Activated CD4-positive, alpha-beta memory T cell treated with anti-CD3 and anti-CD28 coated beads, Interleukin-2, amount 10 ng/mL, durations not matched to agents 7 days and 5 days (primary cell): ENCODE measurements at regions not wholly inside any gene's neighbourhood (a gene's known extent, or its start where the extent isn't known, plus 50 kb on each side); places are given as distances from the start of the nearest gene placed in this dataset.

Source experiments
- CTCF ChIA-PET: fragments of 350-600 bp; sonication (Branson Sonifier 250); formaldehyde crosslinking; loops from one replicate; lab custom pipeline; 2021; ENCODE audit warnings: antibody characterized with exemption, inconsistent platforms; lab: Charles Lee
- POLR2A ChIA-PET: fragments of 350-600 bp; sonication (Branson Sonifier 250); formaldehyde crosslinking; loops from one replicate; lab custom pipeline; 2021; ENCODE audit warnings: antibody characterized with exemption; lab: Charles Lee
- DNase-seq: peaks from one replicate; pipeline ENCODE4 v3.0.0-alpha.2; 2020
- H3K27ac Mint-ChIP-seq: one replicate; pipeline ENCODE4 v1.8.0; 2021; ENCODE audit warnings: mild to moderate bottlenecking, mixed read lengths
- H3K27me3 Mint-ChIP-seq: one replicate; pipeline ENCODE4 v1.8.0; 2021; ENCODE audit warnings: mixed read lengths
- H3K36me3 Mint-ChIP-seq: one replicate; pipeline ENCODE4 v1.8.0; 2021; ENCODE audit warnings: low read depth, mixed read lengths
- H3K4me1 Mint-ChIP-seq: one replicate; pipeline ENCODE4 v1.8.0; 2021; ENCODE audit warnings: mixed read lengths
- H3K4me3 Mint-ChIP-seq: one replicate; pipeline ENCODE4 v1.8.0; 2021; ENCODE audit warnings: mild to moderate bottlenecking, mixed read lengths
- H3K9me3 Mint-ChIP-seq: one replicate; pipeline ENCODE4 v1.8.0; 2021; ENCODE audit warnings: mixed read lengths

DNA sequence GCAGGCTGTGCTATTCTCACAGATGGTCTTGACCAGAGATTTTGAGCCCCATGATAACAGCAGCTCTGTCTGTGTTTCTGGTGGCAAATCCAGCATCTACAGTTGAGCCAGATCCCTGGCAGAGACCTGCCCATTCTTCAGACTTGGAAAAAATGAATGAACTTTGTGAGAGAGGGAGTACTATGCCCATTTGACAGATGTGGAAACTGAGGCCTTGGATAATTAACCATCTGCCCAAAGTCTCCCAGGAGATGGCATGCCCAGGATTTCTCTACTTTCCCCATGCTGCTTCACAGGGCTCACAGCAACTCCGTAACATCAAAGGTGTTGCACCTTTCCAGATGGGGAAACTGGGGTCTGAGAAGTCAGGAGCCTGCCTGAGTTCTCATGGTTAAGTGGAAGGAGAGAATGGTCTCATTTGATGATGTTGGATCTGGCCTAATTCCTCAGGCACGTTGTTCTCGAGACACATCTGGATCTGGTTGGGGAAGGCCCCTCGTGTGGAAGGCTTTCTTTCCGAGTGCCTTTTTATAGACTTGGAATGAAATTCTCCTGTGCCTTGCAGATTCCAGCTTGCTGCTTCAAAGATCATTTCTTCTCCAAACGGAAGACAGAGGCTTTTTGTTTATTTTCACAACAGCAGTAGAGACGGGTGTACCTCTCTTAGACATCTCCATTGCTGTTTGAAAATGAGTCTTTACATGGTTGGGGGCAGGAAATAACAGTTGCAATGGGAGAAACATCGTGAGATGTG is 73.3 kb upstream of the STX18 start:
- H3K4me1 Mint-ChIP-seq, result no peaks in the 10 kb centered on the region

DNA sequence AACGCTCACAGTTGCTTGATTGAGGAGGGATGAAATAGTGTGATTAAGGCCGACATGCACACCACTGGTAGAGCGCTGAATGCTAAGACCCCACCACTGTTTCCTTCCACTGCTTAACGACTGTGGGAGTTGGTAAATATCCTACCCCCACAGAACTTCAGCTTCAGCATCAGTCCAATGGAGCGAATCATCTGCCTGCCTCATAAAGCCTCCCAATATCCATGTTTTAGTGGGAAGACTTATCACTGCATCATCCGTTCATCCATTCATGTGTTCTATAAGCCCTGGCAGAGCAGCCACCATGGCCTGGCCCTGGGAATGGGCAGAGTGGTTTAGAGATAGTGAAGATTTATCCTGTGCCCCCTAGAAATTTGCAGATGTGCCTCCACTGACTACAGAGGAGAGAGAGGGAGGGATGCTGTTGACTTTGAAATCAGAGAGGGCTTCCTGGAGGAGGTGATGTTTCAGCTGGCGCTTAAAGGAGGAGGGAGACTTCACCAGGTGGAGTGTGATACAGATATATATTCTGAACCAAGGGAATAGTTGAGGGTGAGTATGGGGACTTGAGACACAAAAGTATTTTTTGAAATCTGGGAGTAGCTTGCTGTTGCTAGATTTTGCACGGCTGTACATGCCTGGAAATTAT is 71.9 kb upstream of the STX18 start:
- Mint-ChIP-seq H3K4me3 (no peak overlapping the region), H3K27me3 (no peaks in the 10 kb centered on the region), H3K27ac (no peak overlapping the region), H3K36me3 (no peaks in the 10 kb centered on the region), H3K4me1 (no peaks in the 10 kb centered on the region), H3K9me3 (no peaks in the 10 kb centered on the region)
- POLR2A ChIA-PET, result no interaction called here
- DNase-seq, result no peak
- CTCF ChIA-PET, result no interaction called here

More for the DNA sequence above, 73.3 kb upstream of the STX18 start:
- Mint-ChIP-seq H3K4me3 (no peak overlapping the region), H3K27ac (no peak overlapping the region), H3K36me3 (no peaks in the 10 kb centered on the region), H3K27me3 (no peaks in the 10 kb centered on the region), H3K9me3 (no peaks in the 10 kb centered on the region)
- no peak for DNase-seq
- CTCF ChIA-PET, result no interaction called here
- POLR2A ChIA-PET, result no interaction called here

DNA sequence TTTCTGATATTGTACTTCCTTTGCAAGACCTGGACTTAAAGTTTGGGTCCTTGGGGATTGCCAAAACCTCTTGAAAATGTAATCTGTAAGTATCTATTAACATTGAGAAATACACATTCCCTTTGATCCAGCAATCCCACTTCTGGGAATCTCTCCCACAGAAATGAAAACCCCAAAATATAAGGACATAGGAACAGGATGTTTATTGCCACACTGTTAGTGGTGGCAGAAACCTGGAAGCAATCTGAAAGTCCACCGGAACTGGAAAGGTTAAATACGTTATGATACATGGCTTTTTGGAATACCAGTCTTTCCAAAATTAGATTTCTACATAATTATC is 71.2 kb upstream of the STX18 start:
- H3K27me3 Mint-ChIP-seq, result no peaks in the 10 kb centered on the region
- no peaks in the 10 kb centered on the region for H3K9me3 Mint-ChIP-seq
- H3K36me3 Mint-ChIP-seq, result no peaks in the 10 kb centered on the region
- no peak for DNase-seq
- no peak overlapping the region for H3K4me3 Mint-ChIP-seq
- H3K4me1 Mint-ChIP-seq, result no peaks in the 10 kb centered on the region
- POLR2A ChIA-PET, result no interaction called here
- H3K27ac Mint-ChIP-seq, result no peak overlapping the region
- CTCF ChIA-PET, result no interaction called here

DNA sequence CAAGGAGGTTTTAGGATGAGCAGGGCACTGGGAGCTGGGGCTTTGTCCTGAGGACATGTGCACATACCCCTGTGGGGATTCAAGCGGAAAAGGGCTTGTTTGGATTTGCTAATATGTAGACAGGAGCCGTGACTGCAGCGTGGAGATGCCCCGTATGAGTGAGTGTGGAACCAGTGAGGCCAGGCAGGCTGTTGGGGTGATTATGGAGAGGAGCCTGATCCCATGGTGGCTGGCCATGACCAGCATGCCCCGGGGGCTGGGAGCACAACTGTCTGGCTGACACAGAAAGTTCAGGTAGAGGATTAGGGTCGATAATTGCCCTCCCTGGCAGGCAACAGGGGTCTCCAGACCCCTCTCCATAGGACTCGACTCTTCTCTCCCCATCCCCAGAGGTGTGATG is 68.8 kb upstream of the STX18 start:
- no peak overlapping the region for H3K4me3 Mint-ChIP-seq
- no peaks in the 10 kb centered on the region for H3K27me3 Mint-ChIP-seq
- no peaks in the 10 kb centered on the region for H3K36me3 Mint-ChIP-seq
- no peak overlapping the region for H3K27ac Mint-ChIP-seq
- H3K4me1 Mint-ChIP-seq, result no peaks in the 10 kb centered on the region
- H3K9me3 Mint-ChIP-seq, result no peaks in the 10 kb centered on the region
- ChIA-PET CTCF (no interaction called here), POLR2A (no interaction called here)
- no peak for DNase-seq

DNA sequence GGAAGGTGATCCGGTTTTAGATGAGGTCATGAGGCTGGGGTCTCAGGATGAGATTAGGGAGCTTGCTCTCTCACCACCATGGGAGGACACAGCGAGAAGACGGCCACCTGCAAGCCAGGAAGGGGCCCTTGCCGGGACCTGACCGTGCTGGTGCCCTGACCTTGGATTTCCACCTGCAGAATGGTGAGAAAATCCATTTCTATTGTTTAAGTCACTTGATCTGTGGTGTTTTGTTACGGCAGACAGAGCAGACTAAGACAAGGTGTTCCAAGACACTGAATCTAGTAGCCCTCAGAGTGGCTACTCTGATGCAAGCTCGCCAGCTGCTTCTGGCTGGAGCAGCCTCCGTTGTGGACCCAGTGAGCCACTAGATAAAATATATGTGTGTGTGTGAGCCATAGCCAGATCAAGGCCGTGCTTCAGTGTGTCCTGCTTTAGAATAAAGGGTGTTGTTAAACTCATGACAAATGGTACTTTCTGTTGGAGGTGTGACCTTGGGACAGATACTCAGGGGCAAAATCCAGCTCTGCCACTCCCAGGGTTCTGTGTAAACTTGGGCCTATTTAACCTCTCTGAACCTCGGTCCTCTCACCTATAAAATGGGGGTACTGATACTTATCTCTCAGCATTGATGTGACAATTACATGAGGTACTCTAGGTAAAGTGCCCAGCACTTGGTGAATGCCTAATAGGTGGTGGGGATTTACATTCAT is 67.9 kb upstream of the STX18 start:
- no peak overlapping the region for H3K27ac Mint-ChIP-seq
- H3K9me3 Mint-ChIP-seq, result no peaks in the 10 kb centered on the region
- H3K4me3 Mint-ChIP-seq, result no peak overlapping the region
- POLR2A ChIA-PET, result no interaction called here
- no peaks in the 10 kb centered on the region for H3K36me3 Mint-ChIP-seq
- no peak for DNase-seq
- H3K27me3 Mint-ChIP-seq, result no peaks in the 10 kb centered on the region
- H3K4me1 Mint-ChIP-seq, result no peaks in the 10 kb centered on the region
- CTCF ChIA-PET, result interaction anchor here (0.8 kb wide), 1 partner anchor 8 kb away, joined by 3 read pairs; no protein-coding TSS in a partner anchor

DNA sequence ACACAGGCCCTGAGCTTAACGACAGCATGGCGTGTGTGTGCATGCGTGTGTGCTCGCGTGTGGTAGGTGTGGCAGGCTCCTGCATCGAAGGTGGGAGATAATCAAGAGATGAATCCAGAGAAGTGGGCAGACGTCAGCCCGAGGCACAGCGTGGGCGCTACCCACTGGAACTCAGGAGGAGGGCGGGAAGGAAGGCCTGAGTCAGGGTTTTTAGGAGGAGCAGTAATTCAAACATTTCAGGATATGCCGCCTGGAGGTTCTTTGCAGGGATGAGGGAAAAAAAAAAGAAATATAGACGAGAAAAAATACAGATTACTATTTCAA is 66.3 kb upstream of the STX18 start:
- no peaks in the 10 kb centered on the region for H3K4me1 Mint-ChIP-seq
- ChIA-PET POLR2A (no interaction called here), CTCF (no interaction called here)
- no peak overlapping the region for H3K4me3 Mint-ChIP-seq
- DNase-seq, result no peak
- no peak overlapping the region for H3K27ac Mint-ChIP-seq
- H3K9me3 Mint-ChIP-seq, result no peaks in the 10 kb centered on the region
- H3K27me3 Mint-ChIP-seq, result no peaks in the 10 kb centered on the region
- H3K36me3 Mint-ChIP-seq, result no peaks in the 10 kb centered on the region

DNA sequence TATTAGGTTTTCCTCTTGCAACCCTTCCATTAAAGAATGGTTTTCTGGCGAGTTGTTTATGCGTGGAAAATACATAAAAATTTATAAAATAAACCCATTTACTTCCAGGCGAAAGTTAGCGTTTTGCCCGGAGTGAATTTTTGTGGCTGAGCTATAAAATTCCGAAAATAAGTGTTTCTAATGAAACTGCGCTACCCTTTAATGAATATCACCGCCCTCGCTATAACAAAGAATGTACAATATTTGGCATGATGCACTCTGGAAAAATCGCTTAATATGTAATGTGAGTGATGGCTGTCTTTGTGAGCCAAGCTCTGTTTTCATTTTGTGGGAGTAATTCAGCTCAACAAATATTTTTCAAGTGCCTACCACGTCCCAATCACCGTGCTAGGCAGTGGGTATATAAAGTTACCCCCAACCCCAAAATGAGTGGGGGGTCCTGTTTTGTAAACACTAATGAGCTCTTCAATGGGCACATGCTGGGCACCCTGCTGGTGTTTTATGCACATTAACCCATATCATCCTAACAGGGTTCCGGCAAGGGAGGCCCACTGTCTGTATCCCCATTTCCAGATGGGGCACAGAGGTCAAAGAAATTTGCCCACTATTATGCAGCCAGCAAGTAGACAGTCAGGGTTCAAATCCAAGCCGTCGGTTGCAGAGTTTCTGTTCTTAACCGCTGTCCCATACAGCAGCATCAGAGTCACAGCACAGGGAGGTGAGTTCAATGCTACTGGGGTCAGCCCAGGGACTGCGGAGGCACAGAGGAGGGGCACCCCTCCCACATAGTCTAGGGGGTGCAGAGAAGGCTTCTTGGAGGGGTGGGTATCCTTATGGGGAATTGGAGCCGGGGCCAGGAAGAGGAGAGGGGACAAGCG is 65.7 kb upstream of the STX18 start:
- Mint-ChIP-seq H3K27me3 (no peaks in the 10 kb centered on the region), H3K36me3 (no peaks in the 10 kb centered on the region), H3K4me3 (no peak overlapping the region), H3K4me1 (no peaks in the 10 kb centered on the region), H3K27ac (no peak overlapping the region), H3K9me3 (no peaks in the 10 kb centered on the region)
- ChIA-PET POLR2A (no interaction called here), CTCF (no interaction called here)
- no peak for DNase-seq

DNA sequence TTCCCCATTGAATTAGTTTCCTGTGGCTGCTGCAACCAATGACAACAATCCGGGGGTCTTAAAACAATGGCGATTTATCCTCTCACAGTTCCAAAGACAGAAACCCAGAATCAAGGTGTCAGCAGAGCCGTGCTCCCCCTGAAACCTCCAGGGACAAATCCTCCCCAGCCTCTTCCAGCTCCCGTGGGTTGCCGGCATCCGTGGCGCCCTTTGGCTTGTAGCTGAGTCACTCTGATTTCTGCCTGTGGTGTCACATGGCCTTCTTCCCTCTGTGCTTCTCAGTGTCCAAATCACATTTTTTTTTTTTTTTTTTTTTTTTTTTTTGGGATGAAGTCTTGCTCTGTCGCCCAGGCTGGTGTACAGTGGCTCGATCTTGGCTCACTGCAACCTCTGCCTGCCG is 64.5 kb upstream of the STX18 start:
- H3K27me3 Mint-ChIP-seq, result no peaks in the 10 kb centered on the region
- H3K4me3 Mint-ChIP-seq, result no peak overlapping the region
- H3K36me3 Mint-ChIP-seq, result no peaks in the 10 kb centered on the region
- H3K4me1 Mint-ChIP-seq, result no peaks in the 10 kb centered on the region
- no peak for DNase-seq
- no peaks in the 10 kb centered on the region for H3K9me3 Mint-ChIP-seq
- ChIA-PET CTCF (interaction anchor here (0.7 kb wide), 1 partner anchor 18 kb away, joined by 3 read pairs; no protein-coding TSS in a partner anchor), POLR2A (no interaction called here)
- H3K27ac Mint-ChIP-seq, result no peak overlapping the region

DNA sequence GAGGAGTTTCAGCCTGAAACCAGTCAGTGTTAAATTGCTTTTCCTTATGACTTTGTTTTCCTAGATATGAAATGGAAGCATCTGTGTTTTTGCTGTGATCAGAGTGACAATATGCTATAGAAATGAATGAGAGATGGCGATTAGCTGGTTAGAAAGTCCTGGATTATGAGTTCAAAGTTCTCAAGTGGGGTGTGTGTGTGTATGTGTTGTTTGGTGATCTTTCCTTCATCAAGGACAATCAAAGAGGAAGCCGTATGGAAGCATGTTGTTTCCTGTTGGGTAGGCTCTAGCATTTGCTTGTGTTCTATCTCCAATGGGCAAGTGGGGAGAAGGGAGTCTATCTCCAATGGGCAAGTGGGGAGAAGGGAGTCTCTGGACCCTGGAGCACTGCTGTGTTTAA is 64.0 kb upstream of the STX18 start:
- no peak overlapping the region for H3K27ac Mint-ChIP-seq
- DNase-seq, result no peak
- H3K9me3 Mint-ChIP-seq, result no peaks in the 10 kb centered on the region
- no peak overlapping the region for H3K4me3 Mint-ChIP-seq
- H3K36me3 Mint-ChIP-seq, result no peaks in the 10 kb centered on the region
- no peaks in the 10 kb centered on the region for H3K4me1 Mint-ChIP-seq
- CTCF ChIA-PET, result no interaction called here
- POLR2A ChIA-PET, result no interaction called here
- H3K27me3 Mint-ChIP-seq, result no peaks in the 10 kb centered on the region

DNA sequence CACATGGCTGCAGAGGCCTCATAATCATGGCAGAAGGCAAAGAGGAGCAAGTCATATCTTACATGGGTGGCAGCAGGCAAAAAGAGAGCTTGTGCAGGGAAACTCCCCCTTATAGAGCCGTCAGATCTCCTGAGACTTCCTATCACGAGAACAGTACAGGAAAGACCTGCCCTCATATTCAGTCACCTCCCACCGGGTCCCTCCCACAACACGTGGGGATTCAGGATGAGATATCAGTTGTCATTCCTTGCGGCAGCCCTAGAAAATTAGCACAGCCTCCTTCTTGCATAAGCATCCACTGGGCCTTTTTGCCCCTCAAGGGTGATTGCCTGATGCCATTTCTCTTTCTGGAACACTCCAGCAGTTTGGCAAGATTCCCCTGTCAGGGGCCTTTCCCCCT is 61.7 kb upstream of the STX18 start:
- ChIA-PET POLR2A (no interaction called here), CTCF (no interaction called here)
- H3K4me1 Mint-ChIP-seq, result no peaks in the 10 kb centered on the region
- no peaks in the 10 kb centered on the region for H3K27me3 Mint-ChIP-seq
- no peaks in the 10 kb centered on the region for H3K36me3 Mint-ChIP-seq
- no peak overlapping the region for H3K27ac Mint-ChIP-seq
- H3K9me3 Mint-ChIP-seq, result no peaks in the 10 kb centered on the region
- no peak overlapping the region for H3K4me3 Mint-ChIP-seq
- no peak for DNase-seq

DNA sequence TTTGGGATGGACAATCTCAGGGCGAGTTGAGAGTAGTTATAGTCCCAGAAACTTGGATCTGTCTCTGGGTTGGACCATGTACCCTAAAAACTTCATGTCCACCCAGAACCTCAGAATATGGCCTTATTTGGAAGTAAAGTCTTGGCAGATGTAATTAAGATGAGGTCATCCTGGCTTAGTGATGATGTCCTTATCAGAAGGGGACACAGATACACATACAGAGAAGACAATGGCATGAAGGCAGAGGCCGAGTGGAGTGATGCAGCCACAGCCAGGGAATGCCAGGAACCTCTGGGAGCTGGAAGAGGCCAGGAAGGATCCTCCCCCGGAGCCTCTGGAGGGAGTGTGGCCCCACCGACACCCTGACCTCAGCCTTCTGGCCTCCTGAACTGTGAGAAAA is 61.2 kb upstream of the STX18 start:
- H3K4me1 Mint-ChIP-seq, result no peaks in the 10 kb centered on the region
- no peaks in the 10 kb centered on the region for H3K36me3 Mint-ChIP-seq
- DNase-seq, result no peak
- no peak overlapping the region for H3K27ac Mint-ChIP-seq
- no peak overlapping the region for H3K4me3 Mint-ChIP-seq
- ChIA-PET POLR2A (no interaction called here), CTCF (no interaction called here)
- no peaks in the 10 kb centered on the region for H3K9me3 Mint-ChIP-seq
- H3K27me3 Mint-ChIP-seq, result no peaks in the 10 kb centered on the region

DNA sequence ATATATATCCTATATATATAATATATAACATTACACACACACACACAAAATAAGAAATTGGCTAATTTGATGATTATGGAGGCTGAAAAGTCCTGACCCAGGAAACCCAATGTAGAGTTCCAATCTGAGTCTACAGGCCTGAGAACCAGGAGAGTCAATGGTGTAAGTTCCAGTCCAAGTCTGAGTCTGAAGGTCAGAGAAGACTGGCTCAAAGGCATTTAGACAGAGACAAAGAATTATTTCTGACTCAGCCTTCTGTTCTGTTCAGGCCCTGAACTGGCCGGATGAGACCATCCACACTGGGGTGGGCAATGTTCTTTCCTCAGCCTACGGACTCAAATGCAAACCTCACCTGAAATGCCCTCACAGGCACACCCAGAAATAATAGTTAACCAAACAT is 60.6 kb upstream of the STX18 start:
- DNase-seq, result no peak
- no peak overlapping the region for H3K4me3 Mint-ChIP-seq
- no peaks in the 10 kb centered on the region for H3K9me3 Mint-ChIP-seq
- H3K27me3 Mint-ChIP-seq, result no peaks in the 10 kb centered on the region
- ChIA-PET POLR2A (no interaction called here), CTCF (no interaction called here)
- H3K27ac Mint-ChIP-seq, result no peak overlapping the region
- H3K36me3 Mint-ChIP-seq, result no peaks in the 10 kb centered on the region
- H3K4me1 Mint-ChIP-seq, result no peaks in the 10 kb centered on the region

DNA sequence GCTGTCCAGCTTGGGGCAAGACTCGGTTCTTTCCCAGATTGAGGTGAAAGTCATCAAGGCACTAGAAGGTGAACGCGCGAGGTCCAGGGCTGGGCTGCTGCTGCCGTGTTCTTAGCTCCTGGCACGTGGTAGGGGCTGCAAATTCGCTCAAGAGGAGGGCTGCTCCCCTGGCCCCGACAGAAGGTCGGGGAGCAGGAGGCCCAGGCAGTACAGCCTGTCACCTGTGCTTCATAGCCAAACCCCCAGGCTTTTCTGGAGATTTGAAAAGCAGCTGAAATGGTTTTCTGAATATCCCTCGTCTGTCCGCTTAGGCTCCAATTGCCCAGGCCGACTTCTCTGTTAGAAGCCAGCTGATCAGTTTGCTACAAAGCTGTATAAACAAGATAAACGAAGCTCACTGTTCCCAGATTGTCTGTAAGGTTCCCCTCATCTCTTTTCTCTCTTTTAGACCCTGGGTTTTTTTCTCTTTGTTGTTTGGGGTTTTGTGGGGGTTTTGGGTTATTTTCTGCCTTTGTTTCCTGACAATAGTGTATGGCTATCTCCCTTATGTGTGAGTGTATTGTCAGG is 60.0 kb upstream of the STX18 start:
- POLR2A ChIA-PET, result interaction anchor here (0.9 kb wide), 1 partner anchor 22 kb away, joined by 3 read pairs; no protein-coding TSS in a partner anchor
- no peak overlapping the region for H3K27ac Mint-ChIP-seq
- CTCF ChIA-PET, result no interaction called here

More for the DNA sequence above, 60.0 kb upstream of the STX18 start:
- no peak for DNase-seq
- no peak overlapping the region for H3K4me3 Mint-ChIP-seq
- H3K9me3 Mint-ChIP-seq, result no peaks in the 10 kb centered on the region
- H3K27me3 Mint-ChIP-seq, result no peaks in the 10 kb centered on the region
- no peaks in the 10 kb centered on the region for H3K36me3 Mint-ChIP-seq
- no peaks in the 10 kb centered on the region for H3K4me1 Mint-ChIP-seq
